H9 (cell line): ENCODE measurements at regions not wholly inside any gene's neighbourhood (a gene's known extent, or its start where the extent isn't known, plus 50 kb on each side); places are given as distances from the start of the nearest gene placed in this dataset.

ENCODE experiments used
- DNase-seq: peaks from one replicate; pipeline ENCODE4 v3.0.0-alpha.2; 2017
- H2AFZ ChIP-seq: one replicate; pipeline ENCODE4 v1.6.1; 2013; ENCODE audit warnings: mild to moderate bottlenecking, low read length, control low read depth, moderate library complexity
- H2AK5ac ChIP-seq: 2 replicates; pipeline ENCODE4 v1.6.1; 2013; ENCODE audit warnings: low read length, control low read depth, mixed read lengths; ENCODE audit not compliant: insufficient read length
- H2BK120ac ChIP-seq: one replicate; pipeline ENCODE4 v1.6.1; 2013; ENCODE audit warnings: low read depth, mild to moderate bottlenecking, low read length, control low read depth, inconsistent platforms; ENCODE audit not compliant: poor library complexity, severe bottlenecking
- H2BK12ac ChIP-seq: 2 replicates; pipeline ENCODE4 v1.6.1; 2013; ENCODE audit warnings: low read length, control low read depth, mixed read lengths, low read depth; ENCODE audit not compliant: insufficient read length
- H2BK15ac ChIP-seq: 2 replicates; pipeline ENCODE4 v1.6.1; 2013; ENCODE audit warnings: low read depth, low read length, control low read depth
- H2BK20ac ChIP-seq: one replicate; pipeline ENCODE4 v1.6.1; 2013; ENCODE audit warnings: low read depth, mild to moderate bottlenecking, low read length, control low read depth, inconsistent platforms; ENCODE audit not compliant: poor library complexity, severe bottlenecking
- H2BK5ac ChIP-seq: 2 replicates; pipeline ENCODE4 v1.6.1; 2013; ENCODE audit warnings: low read length, control low read depth, mixed read lengths; ENCODE audit not compliant: insufficient read length
- H3K14ac ChIP-seq: 2 replicates; pipeline ENCODE4 v1.6.1; 2013; ENCODE audit warnings: low read length, control low read depth; ENCODE audit not compliant: insufficient read depth
- H3K18ac ChIP-seq: 2 replicates; pipeline ENCODE4 v1.6.1; 2013; ENCODE audit warnings: low read depth, mild to moderate bottlenecking, mixed read lengths, low read length, control low read depth; ENCODE audit not compliant: insufficient read length
- H3K23ac ChIP-seq: 2 replicates; pipeline ENCODE4 v1.6.1; 2013; ENCODE audit warnings: low read length, control low read depth, mixed read lengths, low read depth; ENCODE audit not compliant: insufficient read length
- H3K23me2 ChIP-seq: 2 replicates; pipeline ENCODE4 v1.6.1; 2013; ENCODE audit warnings: low read depth, mild to moderate bottlenecking, mixed read lengths, low read length, control low read depth; ENCODE audit not compliant: insufficient read length, poor library complexity, severe bottlenecking
- H3K27ac ChIP-seq: 2 replicates; pipeline ENCODE4 v1.5.1; 2013; ENCODE audit warnings: low read length, control low read depth, mixed read lengths, low read depth; ENCODE audit not compliant: insufficient read length
- H3K27me3 ChIP-seq: 2 replicates; pipeline ENCODE4 v1.6.1; 2013; ENCODE audit warnings: low read length, control low read depth, inconsistent platforms; ENCODE audit not compliant: insufficient read depth
- H3K4ac ChIP-seq: 2 replicates; pipeline ENCODE4 v1.6.1; 2013; ENCODE audit warnings: low read depth, mild to moderate bottlenecking, control low read depth, inconsistent platforms, low read length, moderate library complexity
- H3K4me1 ChIP-seq: 2 replicates; pipeline ENCODE4 v1.6.1; 2013; ENCODE audit warnings: low read length, control low read depth, inconsistent platforms; ENCODE audit not compliant: insufficient read depth
- H3K4me2 ChIP-seq: 2 replicates; pipeline ENCODE4 v1.6.1; 2013; ENCODE audit warnings: low read length, control low read depth, mixed read lengths; ENCODE audit not compliant: insufficient read length, insufficient read depth
- H3K56ac ChIP-seq: 2 replicates; pipeline ENCODE4 v1.6.1; 2013; ENCODE audit warnings: low read depth, mild to moderate bottlenecking, mixed read lengths, low read length, control low read depth; ENCODE audit not compliant: insufficient read length
- H3K79me1 ChIP-seq: 2 replicates; pipeline ENCODE4 v1.6.1; 2013; ENCODE audit warnings: low read depth, mild to moderate bottlenecking, moderate library complexity, low read length, control low read depth, inconsistent platforms; ENCODE audit not compliant: insufficient read depth, poor library complexity, severe bottlenecking
- H3K79me2 ChIP-seq: 2 replicates; pipeline ENCODE4 v1.6.1; 2013; ENCODE audit warnings: low read length, control low read depth, inconsistent platforms; ENCODE audit not compliant: insufficient read depth
- H3K9ac ChIP-seq: 2 replicates; pipeline ENCODE4 v1.6.1; 2013; ENCODE audit warnings: low read length, control low read depth, mixed read lengths; ENCODE audit not compliant: insufficient read length; ENCODE audit errors: extremely low read depth
- H3K9me3 ChIP-seq: one replicate; pipeline ENCODE4 v1.6.1; 2013; ENCODE audit warnings: low read depth, low read length, inconsistent platforms; ENCODE audit not compliant: control insufficient read depth
- H3T11ph ChIP-seq: one replicate; pipeline ENCODE4 v1.6.1; 2013; ENCODE audit warnings: mild to moderate bottlenecking, low read length, control low read depth, inconsistent platforms
- H4K20me1 ChIP-seq: one replicate; pipeline ENCODE4 v1.6.1; 2013; ENCODE audit not compliant: control insufficient read depth, insufficient read length, insufficient read depth
- H4K5ac ChIP-seq: 2 replicates; pipeline ENCODE4 v1.6.1; 2013; ENCODE audit warnings: low read depth, mild to moderate bottlenecking, mixed read lengths, low read length, control low read depth; ENCODE audit not compliant: insufficient read length
- H4K8ac ChIP-seq: replicated peaks from 2 replicates; pipeline ENCODE4 v1.6.1; 2013; ENCODE audit warnings: low read length, control low read depth, mixed read lengths, low read depth; ENCODE audit not compliant: insufficient read length
- H4K91ac ChIP-seq: 2 replicates; pipeline ENCODE4 v1.6.1; 2013; ENCODE audit warnings: low read depth, mild to moderate bottlenecking, moderate library complexity, mixed read lengths, low read length, control low read depth; ENCODE audit not compliant: insufficient read length
- H3K27ac Mint-ChIP-seq, 3 experiments: 2 replicates in 2 of 3; 3 replicates in 1 of 3; pipeline ENCODE4 v1.8.0; 2020 to 2021; ENCODE audit warnings: mixed read lengths in 3 of 3, mild to moderate bottlenecking in 1 of 3, moderate library complexity in 1 of 3
- H3K27me3 Mint-ChIP-seq: 2 replicates; pipeline ENCODE4 v1.8.0; 2021; ENCODE audit warnings: low read depth, mild to moderate bottlenecking, moderate library complexity, mixed read lengths
- H3K36me3 Mint-ChIP-seq, 3 experiments: 2 replicates in 2 of 3; 3 replicates in 1 of 3; pipeline ENCODE4 v1.8.0; 2020 to 2021; ENCODE audit warnings: low read depth in 3 of 3, mixed read lengths in 3 of 3; ENCODE audit not compliant: insufficient read depth in 1 of 3
- H3K4me1 Mint-ChIP-seq, 2 experiments: 2 replicates each; pipeline ENCODE4 v1.8.0; 2020; ENCODE audit warnings: mixed read lengths in 2 of 2
- H3K4me3 Mint-ChIP-seq, 2 experiments: 2 replicates in 1 of 2; 3 replicates in 1 of 2; pipeline ENCODE4 v1.8.0; 2020 to 2021; ENCODE audit warnings: mild to moderate bottlenecking in 2 of 2, mixed read lengths in 2 of 2, moderate library complexity in 1 of 2
- H3K9me3 Mint-ChIP-seq, 2 experiments: 2 replicates in 1 of 2; 3 replicates in 1 of 2; pipeline ENCODE4 v1.8.0; 2020; ENCODE audit warnings: mild to moderate bottlenecking in 2 of 2, mixed read lengths in 2 of 2, moderate library complexity in 1 of 2
- WGBS: extraction: QIAGEN DNeasy Blood & Tissue Kit; methylation state at CpG from one replicate; pipeline ENCODE4 v1.1.7; 2013; ENCODE audit warnings: missing lambda C conversion rate, low lambda C conversion rate, mixed read lengths; ENCODE audit not compliant: insufficient read length; ENCODE audit errors: extremely low coverage; 5-methylcytosine and 5-hydroxymethylcytosine counted together
- TF ChIP-seq, protein P1 (sequence below): fragments of 200-600 bp; sonication (generic); conservative IDR thresholded peaks from 3 replicates; pipeline ENCODE4 v1.8.0; 2021; ENCODE audit warnings: antibody characterized with exemption, mild to moderate bottlenecking

- Histone ChIP-seq H3K79me2 (no peaks in the 10 kb centered on the region), H3K27ac (no peak overlapping the region), H2BK12ac (no peak overlapping the region), H3K4ac (no peak overlapping the region), H2BK120ac (no peak overlapping the region), H3K4me2 (no peak overlapping the region), H3K14ac (no peak overlapping the region), H3K27me3 (no peaks in the 10 kb centered on the region), H4K20me1 (no peaks in the 10 kb centered on the region), H2AK5ac (no peak overlapping the region), H3K23ac (no peak overlapping the region), H3K18ac (no peak overlapping the region), H3K56ac (no peak overlapping the region), H3K23me2 (no peaks in the 10 kb centered on the region), H2AFZ (no peak overlapping the region), H4K5ac (no peak overlapping the region), H3T11ph (no peak overlapping the region), H3K4me1 (no peaks in the 10 kb centered on the region; the same call in 1 of the 2 replicates), H3K79me1 (no peaks in the 10 kb centered on the region), H2BK5ac (no peak overlapping the region), H3K9me3 (no peaks in the 10 kb centered on the region), H4K8ac (no peak overlapping the region), H2BK15ac (no peak overlapping the region), H4K91ac (no peak overlapping the region), H3K9ac (no peak overlapping the region), H2BK20ac (no peak overlapping the region)
- TF ChIP-seq, protein P1, sequence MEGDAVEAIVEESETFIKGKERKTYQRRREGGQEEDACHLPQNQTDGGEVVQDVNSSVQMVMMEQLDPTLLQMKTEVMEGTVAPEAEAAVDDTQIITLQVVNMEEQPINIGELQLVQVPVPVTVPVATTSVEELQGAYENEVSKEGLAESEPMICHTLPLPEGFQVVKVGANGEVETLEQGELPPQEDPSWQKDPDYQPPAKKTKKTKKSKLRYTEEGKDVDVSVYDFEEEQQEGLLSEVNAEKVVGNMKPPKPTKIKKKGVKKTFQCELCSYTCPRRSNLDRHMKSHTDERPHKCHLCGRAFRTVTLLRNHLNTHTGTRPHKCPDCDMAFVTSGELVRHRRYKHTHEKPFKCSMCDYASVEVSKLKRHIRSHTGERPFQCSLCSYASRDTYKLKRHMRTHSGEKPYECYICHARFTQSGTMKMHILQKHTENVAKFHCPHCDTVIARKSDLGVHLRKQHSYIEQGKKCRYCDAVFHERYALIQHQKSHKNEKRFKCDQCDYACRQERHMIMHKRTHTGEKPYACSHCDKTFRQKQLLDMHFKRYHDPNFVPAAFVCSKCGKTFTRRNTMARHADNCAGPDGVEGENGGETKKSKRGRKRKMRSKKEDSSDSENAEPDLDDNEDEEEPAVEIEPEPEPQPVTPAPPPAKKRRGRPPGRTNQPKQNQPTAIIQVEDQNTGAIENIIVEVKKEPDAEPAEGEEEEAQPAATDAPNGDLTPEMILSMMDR, result no peak
- DNase-seq, result no peak
- Mint-ChIP-seq H3K4me1 (peaks cover 25 to 27% of the 10 kb centered on the region in 2 experiments), H3K9me3 (no peaks in the 10 kb centered on the region), H3K27me3 (peaks cover 2% of the 10 kb centered on the region; the same call in 1 of the 2 replicates), H3K27ac (no peak overlapping the region), H3K36me3 (no peaks in the 10 kb centered on the region), H3K4me3 (no peak overlapping the region)
- WGBS, result no CpG with 5 or more reads among the region's 2 CpGs
Observed at GRCh38 chr15:62445244-62445643, 280.2 kb upstream of the C2CD4B start.
